H9 (cell line): ENCODE measurements at regions not wholly inside any gene's neighbourhood (a gene's known extent, or its start where the extent isn't known, plus 50 kb on each side); places are given as distances from the start of the nearest gene placed in this dataset.

Experiments used
- DNase-seq: peaks from one replicate; pipeline ENCODE4 v3.0.0-alpha.2; 2017
- H2AFZ ChIP-seq: one replicate; pipeline ENCODE4 v1.6.1; 2013; ENCODE audit warnings: mild to moderate bottlenecking, low read length, control low read depth, moderate library complexity
- H2AK5ac ChIP-seq: 2 replicates; pipeline ENCODE4 v1.6.1; 2013; ENCODE audit warnings: low read length, control low read depth, mixed read lengths; ENCODE audit not compliant: insufficient read length
- H2BK120ac ChIP-seq: one replicate; pipeline ENCODE4 v1.6.1; 2013; ENCODE audit warnings: low read depth, mild to moderate bottlenecking, low read length, control low read depth, inconsistent platforms; ENCODE audit not compliant: poor library complexity, severe bottlenecking
- H2BK12ac ChIP-seq: 2 replicates; pipeline ENCODE4 v1.6.1; 2013; ENCODE audit warnings: low read length, control low read depth, mixed read lengths, low read depth; ENCODE audit not compliant: insufficient read length
- H2BK15ac ChIP-seq: 2 replicates; pipeline ENCODE4 v1.6.1; 2013; ENCODE audit warnings: low read depth, low read length, control low read depth
- H2BK20ac ChIP-seq: one replicate; pipeline ENCODE4 v1.6.1; 2013; ENCODE audit warnings: low read depth, mild to moderate bottlenecking, low read length, control low read depth, inconsistent platforms; ENCODE audit not compliant: poor library complexity, severe bottlenecking
- H2BK5ac ChIP-seq: 2 replicates; pipeline ENCODE4 v1.6.1; 2013; ENCODE audit warnings: low read length, control low read depth, mixed read lengths; ENCODE audit not compliant: insufficient read length
- H3K14ac ChIP-seq: 2 replicates; pipeline ENCODE4 v1.6.1; 2013; ENCODE audit warnings: low read length, control low read depth; ENCODE audit not compliant: insufficient read depth
- H3K18ac ChIP-seq: 2 replicates; pipeline ENCODE4 v1.6.1; 2013; ENCODE audit warnings: low read depth, mild to moderate bottlenecking, mixed read lengths, low read length, control low read depth; ENCODE audit not compliant: insufficient read length
- H3K23ac ChIP-seq: 2 replicates; pipeline ENCODE4 v1.6.1; 2013; ENCODE audit warnings: low read length, control low read depth, mixed read lengths, low read depth; ENCODE audit not compliant: insufficient read length
- H3K23me2 ChIP-seq: 2 replicates; pipeline ENCODE4 v1.6.1; 2013; ENCODE audit warnings: low read depth, mild to moderate bottlenecking, mixed read lengths, low read length, control low read depth; ENCODE audit not compliant: insufficient read length, poor library complexity, severe bottlenecking
- H3K27ac ChIP-seq: 2 replicates; pipeline ENCODE4 v1.5.1; 2013; ENCODE audit warnings: low read length, control low read depth, mixed read lengths, low read depth; ENCODE audit not compliant: insufficient read length
- H3K27me3 ChIP-seq: 2 replicates; pipeline ENCODE4 v1.6.1; 2013; ENCODE audit warnings: low read length, control low read depth, inconsistent platforms; ENCODE audit not compliant: insufficient read depth
- H3K4ac ChIP-seq: 2 replicates; pipeline ENCODE4 v1.6.1; 2013; ENCODE audit warnings: low read depth, mild to moderate bottlenecking, control low read depth, inconsistent platforms, low read length, moderate library complexity
- H3K4me1 ChIP-seq: 2 replicates; pipeline ENCODE4 v1.6.1; 2013; ENCODE audit warnings: low read length, control low read depth, inconsistent platforms; ENCODE audit not compliant: insufficient read depth
- H3K4me2 ChIP-seq: 2 replicates; pipeline ENCODE4 v1.6.1; 2013; ENCODE audit warnings: low read length, control low read depth, mixed read lengths; ENCODE audit not compliant: insufficient read length, insufficient read depth
- H3K56ac ChIP-seq: 2 replicates; pipeline ENCODE4 v1.6.1; 2013; ENCODE audit warnings: low read depth, mild to moderate bottlenecking, mixed read lengths, low read length, control low read depth; ENCODE audit not compliant: insufficient read length
- H3K79me1 ChIP-seq: 2 replicates; pipeline ENCODE4 v1.6.1; 2013; ENCODE audit warnings: low read depth, mild to moderate bottlenecking, moderate library complexity, low read length, control low read depth, inconsistent platforms; ENCODE audit not compliant: insufficient read depth, poor library complexity, severe bottlenecking
- H3K79me2 ChIP-seq: 2 replicates; pipeline ENCODE4 v1.6.1; 2013; ENCODE audit warnings: low read length, control low read depth, inconsistent platforms; ENCODE audit not compliant: insufficient read depth
- H3K9ac ChIP-seq: 2 replicates; pipeline ENCODE4 v1.6.1; 2013; ENCODE audit warnings: low read length, control low read depth, mixed read lengths; ENCODE audit not compliant: insufficient read length; ENCODE audit errors: extremely low read depth
- H3K9me3 ChIP-seq: one replicate; pipeline ENCODE4 v1.6.1; 2013; ENCODE audit warnings: low read depth, low read length, inconsistent platforms; ENCODE audit not compliant: control insufficient read depth
- H3T11ph ChIP-seq: one replicate; pipeline ENCODE4 v1.6.1; 2013; ENCODE audit warnings: mild to moderate bottlenecking, low read length, control low read depth, inconsistent platforms
- H4K20me1 ChIP-seq: one replicate; pipeline ENCODE4 v1.6.1; 2013; ENCODE audit not compliant: control insufficient read depth, insufficient read length, insufficient read depth
- H4K5ac ChIP-seq: 2 replicates; pipeline ENCODE4 v1.6.1; 2013; ENCODE audit warnings: low read depth, mild to moderate bottlenecking, mixed read lengths, low read length, control low read depth; ENCODE audit not compliant: insufficient read length
- H4K8ac ChIP-seq: replicated peaks from 2 replicates; pipeline ENCODE4 v1.6.1; 2013; ENCODE audit warnings: low read length, control low read depth, mixed read lengths, low read depth; ENCODE audit not compliant: insufficient read length
- H4K91ac ChIP-seq: 2 replicates; pipeline ENCODE4 v1.6.1; 2013; ENCODE audit warnings: low read depth, mild to moderate bottlenecking, moderate library complexity, mixed read lengths, low read length, control low read depth; ENCODE audit not compliant: insufficient read length
- H3K27ac Mint-ChIP-seq, 3 experiments: 2 replicates in 2 of 3; 3 replicates in 1 of 3; pipeline ENCODE4 v1.8.0; 2020 to 2021; ENCODE audit warnings: mixed read lengths in 3 of 3, mild to moderate bottlenecking in 1 of 3, moderate library complexity in 1 of 3
- H3K27me3 Mint-ChIP-seq: 2 replicates; pipeline ENCODE4 v1.8.0; 2021; ENCODE audit warnings: low read depth, mild to moderate bottlenecking, moderate library complexity, mixed read lengths
- H3K36me3 Mint-ChIP-seq, 3 experiments: 2 replicates in 2 of 3; 3 replicates in 1 of 3; pipeline ENCODE4 v1.8.0; 2020 to 2021; ENCODE audit warnings: low read depth in 3 of 3, mixed read lengths in 3 of 3; ENCODE audit not compliant: insufficient read depth in 1 of 3
- H3K4me1 Mint-ChIP-seq, 2 experiments: 2 replicates each; pipeline ENCODE4 v1.8.0; 2020; ENCODE audit warnings: mixed read lengths in 2 of 2
- H3K4me3 Mint-ChIP-seq, 2 experiments: 2 replicates in 1 of 2; 3 replicates in 1 of 2; pipeline ENCODE4 v1.8.0; 2020 to 2021; ENCODE audit warnings: mild to moderate bottlenecking in 2 of 2, mixed read lengths in 2 of 2, moderate library complexity in 1 of 2
- H3K9me3 Mint-ChIP-seq, 2 experiments: 2 replicates in 1 of 2; 3 replicates in 1 of 2; pipeline ENCODE4 v1.8.0; 2020; ENCODE audit warnings: mild to moderate bottlenecking in 2 of 2, mixed read lengths in 2 of 2, moderate library complexity in 1 of 2
- WGBS: extraction: QIAGEN DNeasy Blood & Tissue Kit; methylation state at CpG from one replicate; pipeline ENCODE4 v1.1.7; 2013; ENCODE audit warnings: missing lambda C conversion rate, low lambda C conversion rate, mixed read lengths; ENCODE audit not compliant: insufficient read length; ENCODE audit errors: extremely low coverage; 5-methylcytosine and 5-hydroxymethylcytosine counted together
- TF ChIP-seq, protein P1 (sequence below): fragments of 200-600 bp; sonication (generic); conservative IDR thresholded peaks from 3 replicates; pipeline ENCODE4 v1.8.0; 2021; ENCODE audit warnings: antibody characterized with exemption, mild to moderate bottlenecking

DNA sequence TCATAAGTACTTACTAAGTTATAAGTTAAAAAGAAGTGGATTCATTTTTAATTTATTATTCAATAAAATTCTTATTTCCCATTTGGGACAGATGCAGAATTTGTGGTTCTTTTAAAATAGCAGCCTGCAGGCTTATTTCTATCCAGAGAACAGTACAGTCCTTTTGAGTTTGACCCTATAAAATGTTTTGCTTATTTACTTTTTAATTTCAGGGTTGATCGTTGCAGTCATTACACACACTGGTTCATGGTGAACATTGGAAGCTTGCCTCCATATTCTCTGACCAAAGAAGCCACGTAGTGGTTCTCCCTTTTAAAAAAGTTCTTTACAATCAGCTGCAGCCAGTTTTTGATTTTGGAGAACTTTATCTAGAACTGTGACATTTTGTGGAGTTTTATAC is 122.9 kb upstream of the PDE7B start:
- no peak overlapping the region for H4K5ac ChIP-seq
- H3K14ac ChIP-seq: no peak overlapping the region
- H3K56ac ChIP-seq: no peak overlapping the region
- no CpG with 5 or more reads among the region's 2 CpGs for WGBS
- Mint-ChIP-seq H3K4me3 (no peak overlapping the region), H3K27me3 (no peaks in the 10 kb centered on the region; the same call in 1 of the 2 replicates), H3K36me3 (peaks cover 2 to 16% (median 6%) of the 10 kb centered on the region in 3 experiments; a peak in 5 of 7 replicates), H3K27ac (no peak overlapping the region), H3K4me1 (no peaks in the 10 kb centered on the region), H3K9me3 (peaks cover 11 to 23% of the 10 kb centered on the region in 2 experiments)
- no peaks in the 10 kb centered on the region for H3K27me3 ChIP-seq
- no peak overlapping the region for H3K23ac ChIP-seq
- no peak overlapping the region for H3K4me2 ChIP-seq
- H2BK20ac ChIP-seq: no peak overlapping the region
- no peaks in the 10 kb centered on the region for H3K79me2 ChIP-seq
- H3K23me2 ChIP-seq: no peaks in the 10 kb centered on the region
- no peak overlapping the region for H2BK120ac ChIP-seq
- H2AK5ac ChIP-seq: no peak overlapping the region
- no peak overlapping the region for H3K9ac ChIP-seq
- no peaks in the 10 kb centered on the region for H3K79me1 ChIP-seq
- H2BK5ac ChIP-seq: no peak overlapping the region
- no peak overlapping the region for H4K91ac ChIP-seq
- H4K20me1 ChIP-seq: no peaks in the 10 kb centered on the region
- no peak overlapping the region for H3K4ac ChIP-seq
- no peak overlapping the region for H2BK12ac ChIP-seq
- H3K18ac ChIP-seq: no peak overlapping the region
- DNase-seq: no peak
- no peak overlapping the region for H2BK15ac ChIP-seq
- no peaks in the 10 kb centered on the region for H3K4me1 ChIP-seq
- no peak overlapping the region for H4K8ac ChIP-seq
- no peaks in the 10 kb centered on the region for H3K9me3 ChIP-seq
- H2AFZ ChIP-seq: no peak overlapping the region
- TF ChIP-seq, protein P1, sequence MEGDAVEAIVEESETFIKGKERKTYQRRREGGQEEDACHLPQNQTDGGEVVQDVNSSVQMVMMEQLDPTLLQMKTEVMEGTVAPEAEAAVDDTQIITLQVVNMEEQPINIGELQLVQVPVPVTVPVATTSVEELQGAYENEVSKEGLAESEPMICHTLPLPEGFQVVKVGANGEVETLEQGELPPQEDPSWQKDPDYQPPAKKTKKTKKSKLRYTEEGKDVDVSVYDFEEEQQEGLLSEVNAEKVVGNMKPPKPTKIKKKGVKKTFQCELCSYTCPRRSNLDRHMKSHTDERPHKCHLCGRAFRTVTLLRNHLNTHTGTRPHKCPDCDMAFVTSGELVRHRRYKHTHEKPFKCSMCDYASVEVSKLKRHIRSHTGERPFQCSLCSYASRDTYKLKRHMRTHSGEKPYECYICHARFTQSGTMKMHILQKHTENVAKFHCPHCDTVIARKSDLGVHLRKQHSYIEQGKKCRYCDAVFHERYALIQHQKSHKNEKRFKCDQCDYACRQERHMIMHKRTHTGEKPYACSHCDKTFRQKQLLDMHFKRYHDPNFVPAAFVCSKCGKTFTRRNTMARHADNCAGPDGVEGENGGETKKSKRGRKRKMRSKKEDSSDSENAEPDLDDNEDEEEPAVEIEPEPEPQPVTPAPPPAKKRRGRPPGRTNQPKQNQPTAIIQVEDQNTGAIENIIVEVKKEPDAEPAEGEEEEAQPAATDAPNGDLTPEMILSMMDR: no peak
- no peak overlapping the region for H3T11ph ChIP-seq
- no peak overlapping the region for H3K27ac ChIP-seq
